ENCODE measurements at regions not wholly inside any gene's neighbourhood (a gene's known extent, or its start where the extent isn't known, plus 50 kb on each side); places are given as distances from the start of the nearest gene placed in this dataset.
"Not testable (repeated sequence)": the region's sequence is repeated elsewhere in the genome, so short reads cannot be mapped to it uniquely, and the experiment has no call there.

- peaks cover 19% of the 10 kb centered on the region for H3K36me3 Mint-ChIP-seq (ENCODE audit: low read depth)
- no peaks in the 10 kb centered on the region for H3K27me3 Mint-ChIP-seq (ENCODE audit: low read depth)
- H3K27ac Mint-ChIP-seq (ENCODE audit: unreplicated experiment): no peak overlapping the region
- H3K4me1 Mint-ChIP-seq: no peaks in the 10 kb centered on the region
- DNase-seq (ENCODE audit: low read depth, low spot score): peak; percentile 54
- H3K4me3 Mint-ChIP-seq: no peak overlapping the region
- H3K9me3 Mint-ChIP-seq: peaks cover 9% of the 10 kb centered on the region
- TF ChIP-seq CTCF (conservative IDR thresholded peaks at IDR 0.05): peak; percentile 71
Observed at GRCh38 chr14:99995700-99996356, 69.4 kb upstream of the EVL start.

GRCh38 chr14:99996951-99997571 is 68.2 kb upstream of the EVL start:
- H3K36me3 Mint-ChIP-seq (ENCODE audit: low read depth): peaks cover 25% of the 10 kb centered on the region
- H3K27me3 Mint-ChIP-seq (ENCODE audit: low read depth): no peaks in the 10 kb centered on the region
- no peak overlapping the region for H3K4me3 Mint-ChIP-seq
- DNase-seq (ENCODE audit: low read depth, low spot score): no peak
- H3K4me1 Mint-ChIP-seq: no peaks in the 10 kb centered on the region
- TF ChIP-seq CTCF (conservative IDR thresholded peaks at IDR 0.05): no peak
- no peak overlapping the region for H3K27ac Mint-ChIP-seq (ENCODE audit: unreplicated experiment)
- H3K9me3 Mint-ChIP-seq: peaks cover 11% of the 10 kb centered on the region

GRCh38 chr14:100000398-100000797 is 64.8 kb upstream of the EVL start:
- not testable (repeated sequence) for H3K27me3 Mint-ChIP-seq (ENCODE audit: low read depth); H3K9me3 Mint-ChIP-seq; H3K4me3 Mint-ChIP-seq; H3K4me1 Mint-ChIP-seq; H3K27ac Mint-ChIP-seq (ENCODE audit: unreplicated experiment); DNase-seq (ENCODE audit: low read depth, low spot score)
- peaks cover 27% of the 10 kb centered on the region for H3K36me3 Mint-ChIP-seq (ENCODE audit: low read depth)

GRCh38 chr14:100004392-100004791 is 60.8 kb upstream of the EVL start:
- no peak for DNase-seq (ENCODE audit: low read depth, low spot score)
- Mint-ChIP-seq H3K27me3 (ENCODE audit: low read depth) (no peaks in the 10 kb centered on the region), H3K4me1 (no peaks in the 10 kb centered on the region), H3K9me3 (peaks cover 9% of the 10 kb centered on the region), H3K4me3 (no peak overlapping the region), H3K27ac (ENCODE audit: unreplicated experiment) (no peak overlapping the region), H3K36me3 (ENCODE audit: low read depth) (peaks cover 44% of the 10 kb centered on the region)
- TF ChIP-seq CTCF (conservative IDR thresholded peaks at IDR 0.05): no peak

GRCh38 chr14:100007254-100007653 is 58.0 kb upstream of the EVL start:
- no peak overlapping the region for H3K4me3 Mint-ChIP-seq
- no peak overlapping the region for H3K27ac Mint-ChIP-seq (ENCODE audit: unreplicated experiment)
- H3K9me3 Mint-ChIP-seq: peaks cover 2% of the 10 kb centered on the region
- TF ChIP-seq CTCF (conservative IDR thresholded peaks at IDR 0.05): no peak
- H3K4me1 Mint-ChIP-seq: peaks cover 8% of the 10 kb centered on the region
- peaks cover 29% of the 10 kb centered on the region for H3K36me3 Mint-ChIP-seq (ENCODE audit: low read depth)
- no peak for DNase-seq (ENCODE audit: low read depth, low spot score)
- no peaks in the 10 kb centered on the region for H3K27me3 Mint-ChIP-seq (ENCODE audit: low read depth)

- not testable (repeated sequence) for H3K4me3 Mint-ChIP-seq; H3K27ac Mint-ChIP-seq (ENCODE audit: unreplicated experiment); H3K27me3 Mint-ChIP-seq (ENCODE audit: low read depth); H3K9me3 Mint-ChIP-seq; DNase-seq (ENCODE audit: low read depth, low spot score)
- Mint-ChIP-seq H3K4me1 (peaks cover 11% of the 10 kb centered on the region), H3K36me3 (ENCODE audit: low read depth) (peaks cover 37% of the 10 kb centered on the region)
Observed at GRCh38 chr14:100009802-100010201, 55.4 kb upstream of the EVL start.
